B cell (primary cell): ENCODE measurements at regions not wholly inside any gene's neighbourhood (a gene's known extent, or its start where the extent isn't known, plus 50 kb on each side); places are given as distances from the start of the nearest gene placed in this dataset.

Source experiments
- ATAC-seq: fragments of 200-7000 bp; cut with Tn5 transposase; one replicate; pipeline ENCODE4 v1.10.0; 2021; ENCODE audit warnings: low read depth, mild to moderate bottlenecking, moderate number of reproducible peaks, moderate library complexity
- CTCF ChIA-PET: fragments of 350-600 bp; sonication (Branson Sonifier 250); formaldehyde crosslinking; loops from one replicate; lab custom pipeline; 2021; ENCODE audit warnings: antibody characterized with exemption, inconsistent platforms; lab: Charles Lee
- POLR2A ChIA-PET: fragments of 350-600 bp; sonication (Branson Sonifier 250); formaldehyde crosslinking; loops from one replicate; lab custom pipeline; 2021; ENCODE audit warnings: antibody characterized with exemption; lab: Charles Lee
- DNase-seq: peaks from one replicate; pipeline ENCODE4 v3.0.0; 2013
- H2AFZ ChIP-seq: 2 replicates; pipeline ENCODE4 v1.6.1; 2012; ENCODE audit warnings: mild to moderate bottlenecking, low read depth, low read length; ENCODE audit not compliant: insufficient read depth, poor library complexity, severe bottlenecking
- H3K27ac ChIP-seq, 2 donors: 1 replicate in 1 of 2; 2 replicates in 1 of 2; pipeline ENCODE4 v1.5.1; 2012 to 2013; ENCODE audit warnings: low read length in 2 of 2, mild to moderate bottlenecking in 2 of 2, moderate library complexity in 1 of 2
- H3K27me3 ChIP-seq, 4 experiments: fragments of 200-600 bp in 1 of 4; sonication (generic) in 1 of 4; replicated peaks in 1 of 4; 1 replicate in 2 of 4; 2 replicates in 2 of 4; pipeline versions ENCODE4 v1.6.1 to v1.7.0; 2013 to 2016; ENCODE audit warnings: low read length in 3 of 4, mild to moderate bottlenecking in 2 of 4, mixed read lengths in 1 of 4, moderate library complexity in 1 of 4; ENCODE audit not compliant: insufficient read depth in 4 of 4, control insufficient read depth in 3 of 4; ENCODE audit errors: control extremely low read depth in 1 of 4
- H3K36me3 ChIP-seq, 2 experiments: replicated peaks in 1 of 2; 1 replicate in 1 of 2; 2 replicates in 1 of 2; pipeline versions ENCODE4 v1.6.1 to v1.7.1; 2013; ENCODE audit warnings: low read length in 1 of 2; ENCODE audit not compliant: insufficient read depth in 2 of 2, control insufficient read depth in 1 of 2; ENCODE audit errors: control extremely low read depth in 1 of 2, extremely low read depth in 1 of 2
- H3K4me1 ChIP-seq, 2 donors: fragments of 200-600 bp in 1 of 2; sonication (generic) in 1 of 2; 1 replicate in 1 of 2; 2 replicates in 1 of 2; pipeline versions ENCODE4 v1.5.1 to v1.6.1; 2013 to 2017; ENCODE audit warnings: low read length in 2 of 2; ENCODE audit not compliant: control insufficient read depth in 2 of 2, insufficient read depth in 2 of 2
- H3K4me2 ChIP-seq: replicated peaks from 2 replicates; pipeline ENCODE3; 2012; ENCODE audit warnings: mild to moderate bottlenecking, low read depth, low read length; ENCODE audit not compliant: poor library complexity, severe bottlenecking
- H3K4me3 ChIP-seq, 5 experiments: fragments of 200-600 bp in 1 of 5; sonication (generic) in 1 of 5; 1 replicate in 3 of 5; 2 replicates in 2 of 5; pipeline versions ENCODE4 v1.5.1 to v1.7.0; 2011 to 2016; ENCODE audit warnings: low read length in 4 of 5, mild to moderate bottlenecking in 4 of 5, low read depth in 2 of 5, control low read depth in 1 of 5, moderate library complexity in 1 of 5; ENCODE audit not compliant: insufficient read depth in 1 of 5; ENCODE audit errors: control extremely low read depth in 1 of 5, extremely low read depth in 1 of 5
- H3K79me2 ChIP-seq: fragments of 200-600 bp; sonication (generic); one replicate; pipeline ENCODE4 v1.6.0; 2016; ENCODE audit warnings: low read length; ENCODE audit not compliant: control insufficient read depth, insufficient read depth
- H3K9ac ChIP-seq: fragments of 200-600 bp; sonication (generic); 2 replicates; pipeline ENCODE4 v1.6.1; 2017; ENCODE audit warnings: mild to moderate bottlenecking, low read length, moderate library complexity
- H3K9me3 ChIP-seq, 3 donors: one replicate each; pipeline versions ENCODE4 v1.6.1 to v1.7.1; 2013; ENCODE audit warnings: low read length in 2 of 3; ENCODE audit not compliant: control insufficient read depth in 2 of 3, insufficient read depth in 1 of 3; ENCODE audit errors: control extremely low read depth in 1 of 3
- H4K20me1 ChIP-seq: 2 replicates; pipeline ENCODE4 v1.6.0; 2012; ENCODE audit warnings: mild to moderate bottlenecking, low read length; ENCODE audit not compliant: insufficient read depth, control insufficient read depth, poor library complexity, severe bottlenecking
- H3K27ac Mint-ChIP-seq: one replicate; pipeline ENCODE4 v1.8.0; 2021; ENCODE audit warnings: mixed read lengths
- H3K27me3 Mint-ChIP-seq: one replicate; pipeline ENCODE4 v1.8.0; 2021; ENCODE audit warnings: mixed read lengths
- H3K4me1 Mint-ChIP-seq: one replicate; pipeline ENCODE4 v1.8.0; 2021; ENCODE audit warnings: mixed read lengths
- H3K4me3 Mint-ChIP-seq: one replicate; pipeline ENCODE4 v1.8.0; 2021; ENCODE audit warnings: mixed read lengths
- H3K9me3 Mint-ChIP-seq: one replicate; pipeline ENCODE4 v1.8.0; 2022; ENCODE audit warnings: mixed read lengths; ENCODE audit not compliant: insufficient read depth
- CTCF ChIP-seq: fragments of 200-600 bp; IDR thresholded peaks from one replicate; pipeline ENCODE4 v1.8.0; 2022; ENCODE audit warnings: antibody characterized with exemption, mild to moderate bottlenecking
- EZH2 ChIP-seq: IDR thresholded peaks from 2 replicates; pipeline ENCODE4 v1.6.1; 2012; ENCODE audit warnings: borderline replicate concordance, low read depth, mild to moderate bottlenecking, moderate library complexity, low read length; ENCODE audit not compliant: insufficient read depth, poor library complexity, severe bottlenecking
- WGBS: methylation state at CpG from one replicate; pipeline ENCODE4 v1.1.5; 2013; ENCODE audit warnings: missing lambda C conversion rate; ENCODE audit not compliant: insufficient coverage; 5-methylcytosine and 5-hydroxymethylcytosine counted together
- intact Hi-C: fragments of 100-400 bp; cut with micrococcal nuclease; formaldehyde crosslinking; loops from one replicate; pipeline ENCODE4 v1.10.0; 2022

- ChIA-PET POLR2A (no interaction called here), CTCF (no interaction called here)
- no peak for DNase-seq
- Histone ChIP-seq H3K27ac (no peak overlapping the region), H3K4me1 (no peaks in the 10 kb centered on the region), H3K4me3 (no peak overlapping the region), H3K36me3 (no peaks in the 10 kb centered on the region), H3K9me3 (no peaks in the 10 kb centered on the region), H4K20me1 (no peaks in the 10 kb centered on the region), H2AFZ (no peak overlapping the region), H3K9ac (no peak overlapping the region), H3K4me2 (no peak overlapping the region), H3K79me2 (no peaks in the 10 kb centered on the region), H3K27me3 (no peaks in the 10 kb centered on the region)
- TF ChIP-seq EZH2 (no peak), CTCF (no peak)
- intact Hi-C loops = no loop called here
- Mint-ChIP-seq H3K4me3 (no peak overlapping the region), H3K27me3 (peaks cover 11% of the 10 kb centered on the region), H3K27ac (no peak overlapping the region), H3K9me3 (no peaks in the 10 kb centered on the region), H3K4me1 (no peaks in the 10 kb centered on the region)
- no peak for ATAC-seq
- 96% methylated on average over 5 of the region's 6 CpGs for WGBS
Measured at GRCh38 chr10:28445516-28445915, 87.4 kb upstream of the WAC start.

- Mint-ChIP-seq H3K27ac (no peak overlapping the region), H3K9me3 (no peaks in the 10 kb centered on the region), H3K4me3 (no peak overlapping the region), H3K27me3 (peaks cover 13% of the 10 kb centered on the region), H3K4me1 (no peaks in the 10 kb centered on the region)
- H3K9ac ChIP-seq = no peak overlapping the region
- no peaks in the 10 kb centered on the region for H3K79me2 ChIP-seq
- H3K4me3 ChIP-seq = no peak overlapping the region
- no CpG with 5 or more reads among the region's 1 CpG for WGBS
- H3K27me3 ChIP-seq = no peaks in the 10 kb centered on the region
- no peak overlapping the region for H3K27ac ChIP-seq
- ATAC-seq (no peak), DNase-seq (no peak)
- no peaks in the 10 kb centered on the region for H3K36me3 ChIP-seq
- no peaks in the 10 kb centered on the region for H3K9me3 ChIP-seq
- H4K20me1 ChIP-seq = no peaks in the 10 kb centered on the region
- ChIA-PET CTCF (no interaction called here), POLR2A (no interaction called here)
- no peak overlapping the region for H3K4me2 ChIP-seq
- H3K4me1 ChIP-seq = no peaks in the 10 kb centered on the region
- TF ChIP-seq EZH2 = no peak
- TF ChIP-seq CTCF = no peak
- H2AFZ ChIP-seq = no peak overlapping the region
- intact Hi-C loops = no loop called here
Measured at GRCh38 chr10:28449382-28449781, 83.5 kb upstream of the WAC start.
